Breast epithelium (tissue), 4 donors: ENCODE measurements at regions not wholly inside any gene's neighbourhood (a gene's known extent, or its start where the extent isn't known, plus 50 kb on each side); places are given as distances from the start of the nearest gene placed in this dataset.

Experiments used
- DNase-seq, 2 donors: peaks; one replicate each; pipeline ENCODE4 v3.0.0-alpha.2; 2019; ENCODE audit warnings: low spot score in 2 of 2
- H3K27ac ChIP-seq, 2 donors: fragments of 200-600 bp; sonication (generic) in 1 of 2; one replicate each; pipeline ENCODE4 v1.5.1; 2016 to 2019; ENCODE audit warnings: mild to moderate bottlenecking in 1 of 2
- H3K27me3 ChIP-seq, 2 donors: fragments of 200-600 bp; sonication (generic) in 1 of 2; one replicate each; pipeline versions ENCODE4 v1.5.1 to v1.6.0; 2017 to 2019; ENCODE audit warnings: control low read depth in 1 of 2, mild to moderate bottlenecking in 1 of 2
- H3K36me3 ChIP-seq: fragments of 200-600 bp; one replicate; pipeline ENCODE4 v1.5.1; 2019
- H3K4me1 ChIP-seq, 2 donors: fragments of 200-600 bp; sonication (generic); one replicate each; pipeline ENCODE4 v1.5.1; 2016 to 2019; ENCODE audit warnings: control low read depth in 1 of 2
- H3K4me3 ChIP-seq, 3 donors: fragments of 200-600 bp; sonication (generic); 1 replicate in 2 of 3; 2 replicates in 1 of 3; pipeline ENCODE4 v1.5.1; 2016 to 2019; ENCODE audit warnings: mild to moderate bottlenecking in 3 of 3, moderate library complexity in 2 of 3
- H3K9me3 ChIP-seq, 2 donors: fragments of 200-600 bp; sonication (generic) in 1 of 2; one replicate each; pipeline ENCODE4 v1.5.1; 2016 to 2019; ENCODE audit warnings: control low read depth in 1 of 2
- POLR2A ChIP-seq: fragments of 450-650 bp; IDR thresholded peaks from one replicate; pipeline ENCODE4 v1.6.1; 2016; ENCODE audit warnings: antibody characterized with exemption, mild to moderate bottlenecking, moderate library complexity
- POLR2AphosphoS5 ChIP-seq, 3 donors: sonication (generic); formaldehyde crosslinking; IDR thresholded peaks; one replicate each; pipeline ENCODE4 v1.6.1; 2017; ENCODE audit warnings: antibody characterized with exemption in 3 of 3
- intact Hi-C: fragments of 100-400 bp; cut with DNase I; formaldehyde crosslinking; loops from one replicate; pipeline ENCODE4 v1.15.1; 2023; ENCODE audit warnings: low total_unique reads
- TF ChIP-seq, protein P1 (sequence below), 3 donors: fragments of 450-650 bp; IDR thresholded peaks; one replicate each; pipeline ENCODE4 v1.5.1; 2016 to 2017; ENCODE audit warnings: antibody characterized with exemption in 3 of 3, mild to moderate bottlenecking in 3 of 3, moderate library complexity in 3 of 3

DNA sequence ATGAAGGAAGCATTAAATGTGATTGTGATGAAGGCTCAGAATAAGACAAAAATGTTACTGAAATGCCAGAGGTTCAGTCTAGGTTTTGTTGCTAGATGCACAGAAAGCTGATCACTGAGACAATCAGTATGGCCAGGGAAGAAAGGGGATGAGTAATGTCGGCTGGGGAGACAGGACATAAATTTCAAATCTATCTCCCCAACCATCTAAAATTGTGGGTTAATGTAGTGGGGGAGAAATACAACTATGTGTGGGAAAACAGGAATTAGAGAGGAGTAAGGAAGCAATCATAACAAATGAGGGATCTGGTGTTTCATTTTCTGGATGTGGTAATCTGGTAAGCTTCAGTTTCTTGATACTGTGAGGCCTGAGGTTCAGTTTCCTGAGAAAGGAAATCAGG is 1111.0 kb downstream of the XPNPEP1 start:
- TF ChIP-seq POLR2A (no peak), POLR2AphosphoS5 (IDR thresholded peaks at IDR 0.05) (no peak)
- TF ChIP-seq, protein P1, sequence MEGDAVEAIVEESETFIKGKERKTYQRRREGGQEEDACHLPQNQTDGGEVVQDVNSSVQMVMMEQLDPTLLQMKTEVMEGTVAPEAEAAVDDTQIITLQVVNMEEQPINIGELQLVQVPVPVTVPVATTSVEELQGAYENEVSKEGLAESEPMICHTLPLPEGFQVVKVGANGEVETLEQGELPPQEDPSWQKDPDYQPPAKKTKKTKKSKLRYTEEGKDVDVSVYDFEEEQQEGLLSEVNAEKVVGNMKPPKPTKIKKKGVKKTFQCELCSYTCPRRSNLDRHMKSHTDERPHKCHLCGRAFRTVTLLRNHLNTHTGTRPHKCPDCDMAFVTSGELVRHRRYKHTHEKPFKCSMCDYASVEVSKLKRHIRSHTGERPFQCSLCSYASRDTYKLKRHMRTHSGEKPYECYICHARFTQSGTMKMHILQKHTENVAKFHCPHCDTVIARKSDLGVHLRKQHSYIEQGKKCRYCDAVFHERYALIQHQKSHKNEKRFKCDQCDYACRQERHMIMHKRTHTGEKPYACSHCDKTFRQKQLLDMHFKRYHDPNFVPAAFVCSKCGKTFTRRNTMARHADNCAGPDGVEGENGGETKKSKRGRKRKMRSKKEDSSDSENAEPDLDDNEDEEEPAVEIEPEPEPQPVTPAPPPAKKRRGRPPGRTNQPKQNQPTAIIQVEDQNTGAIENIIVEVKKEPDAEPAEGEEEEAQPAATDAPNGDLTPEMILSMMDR (IDR thresholded peaks at IDR 0.05): no peak
- Histone ChIP-seq H3K27ac (no peak overlapping the region), H3K36me3 (no peaks in the 10 kb centered on the region), H3K4me3 (no peak overlapping the region), H3K4me1 (no peaks in the 10 kb centered on the region), H3K9me3 (no peaks in the 10 kb centered on the region), H3K27me3 (no peaks in the 10 kb centered on the region)
- intact Hi-C loops: no loop called here
- no peak for DNase-seq

GRCh38 chr10:108808228-108808627 is 1115.1 kb downstream of the XPNPEP1 start:
- Histone ChIP-seq H3K4me3 (no peak overlapping the region), H3K9me3 (no peaks in the 10 kb centered on the region), H3K27me3 (peaks cover 0 to 3% of the 10 kb centered on the region in 2 donors), H3K36me3 (no peaks in the 10 kb centered on the region), H3K27ac (no peak overlapping the region), H3K4me1 (no peaks in the 10 kb centered on the region)
- TF ChIP-seq, protein P1 (IDR thresholded peaks at IDR 0.05): no peak
- TF ChIP-seq POLR2AphosphoS5 (IDR thresholded peaks at IDR 0.05) (no peak), POLR2A (no peak)
- intact Hi-C loops: no loop called here
- no peak for DNase-seq

- H3K9me3 ChIP-seq: no peaks in the 10 kb centered on the region
- no peak for TF ChIP-seq POLR2AphosphoS5 (IDR thresholded peaks at IDR 0.05)
- TF ChIP-seq, protein P1 (IDR thresholded peaks at IDR 0.05): no peak
- no peak for TF ChIP-seq POLR2A
Measured at GRCh38 chr10:108801775-108802517, 1121.4 kb downstream of the XPNPEP1 start.

GRCh38 chr10:108801220-108801619 is 1122.1 kb downstream of the XPNPEP1 start:
- Histone ChIP-seq H3K27me3 (no peaks in the 10 kb centered on the region), H3K4me3 (no peak overlapping the region), H3K27ac (no peak overlapping the region), H3K4me1 (no peaks in the 10 kb centered on the region), H3K36me3 (no peaks in the 10 kb centered on the region), H3K9me3 (no peaks in the 10 kb centered on the region)
- TF ChIP-seq POLR2AphosphoS5 (IDR thresholded peaks at IDR 0.05) (no peak), POLR2A (no peak)
- TF ChIP-seq, protein P1 (IDR thresholded peaks at IDR 0.05): no peak
- intact Hi-C loops: no loop called here
- DNase-seq: no peak

More at GRCh38 chr10:108801775-108802517, 1121.4 kb downstream of the XPNPEP1 start:
- H3K27me3 ChIP-seq: peaks cover 0 to 3% of the 10 kb centered on the region in 2 donors
- intact Hi-C loops: no loop called here
- H3K36me3 ChIP-seq: no peaks in the 10 kb centered on the region
- H3K4me1 ChIP-seq: no peaks in the 10 kb centered on the region
- no peak overlapping the region for H3K4me3 ChIP-seq
- no peak for DNase-seq
- no peak overlapping the region for H3K27ac ChIP-seq

GRCh38 chr10:108797573-108797972 is 1125.7 kb downstream of the XPNPEP1 start:
- no peaks in the 10 kb centered on the region for H3K4me1 ChIP-seq
- DNase-seq: no peak
- no peaks in the 10 kb centered on the region for H3K36me3 ChIP-seq
- H3K4me3 ChIP-seq: no peak overlapping the region
- H3K9me3 ChIP-seq: no peaks in the 10 kb centered on the region
- no peaks in the 10 kb centered on the region for H3K27me3 ChIP-seq
- intact Hi-C loops: no loop called here
- no peak overlapping the region for H3K27ac ChIP-seq
- TF ChIP-seq POLR2A: no peak
- no peak for TF ChIP-seq POLR2AphosphoS5 (IDR thresholded peaks at IDR 0.05)
- TF ChIP-seq, protein P1 (IDR thresholded peaks at IDR 0.05): no peak
